Liver (tissue), 8 donors: ENCODE measurements at regions not wholly inside any gene's neighbourhood (a gene's known extent, or its start where the extent isn't known, plus 50 kb on each side); places are given as distances from the start of the nearest gene placed in this dataset.

Experiments used
- DNase-seq: peaks from one replicate; pipeline ENCODE4 v3.0.0-alpha.2; 2017; ENCODE audit warnings: low spot score
- H3K27ac ChIP-seq, 2 donors: one replicate each; pipeline ENCODE4 v1.7.0; 2013; ENCODE audit warnings: inconsistent platforms in 2 of 2, low read length in 2 of 2, control low read depth in 1 of 2, low read depth in 1 of 2, mild to moderate bottlenecking in 1 of 2
- H3K27me3 ChIP-seq, 4 donors: one replicate each; pipeline versions ENCODE4 v1.6.1 to v1.7.0; 2013; ENCODE audit warnings: low read length in 3 of 4, inconsistent platforms in 1 of 4, mild to moderate bottlenecking in 1 of 4, moderate library complexity in 1 of 4; ENCODE audit not compliant: control insufficient read depth in 4 of 4, insufficient read depth in 4 of 4
- H3K36me3 ChIP-seq, 4 donors: one replicate each; pipeline versions ENCODE4 v1.6.1 to v1.7.0; 2013; ENCODE audit warnings: low read length in 3 of 4, mild to moderate bottlenecking in 3 of 4, low read depth in 1 of 4, moderate library complexity in 1 of 4; ENCODE audit not compliant: control insufficient read depth in 4 of 4, insufficient read depth in 3 of 4
- H3K4me1 ChIP-seq, 4 donors: one replicate each; pipeline versions ENCODE4 v1.6.1 to v1.7.0; 2013; ENCODE audit warnings: low read length in 3 of 4, mild to moderate bottlenecking in 3 of 4, moderate library complexity in 1 of 4; ENCODE audit not compliant: control insufficient read depth in 4 of 4, insufficient read depth in 4 of 4
- H3K4me3 ChIP-seq, 3 donors: one replicate each; pipeline versions ENCODE4 v1.6.1 to v1.7.0; 2013; ENCODE audit warnings: low read length in 3 of 3, control low read depth in 1 of 3, low read depth in 1 of 3, mild to moderate bottlenecking in 1 of 3
- H3K9ac ChIP-seq, 2 donors: one replicate each; pipeline ENCODE4 v1.7.0; 2013; ENCODE audit warnings: low read length in 2 of 2, mild to moderate bottlenecking in 2 of 2, moderate library complexity in 2 of 2, control low read depth in 1 of 2, low read depth in 1 of 2
- H3K9me3 ChIP-seq, 4 donors: one replicate each; pipeline versions ENCODE4 v1.6.1 to v1.7.0; 2013; ENCODE audit warnings: low read length in 3 of 4; ENCODE audit not compliant: control insufficient read depth in 4 of 4
- EGR1 ChIP-seq, 2 donors: IDR thresholded peaks; 2 replicates each; pipeline ENCODE4 v1.6.1; 2016 to 2018; ENCODE audit warnings: antibody characterized with exemption in 2 of 2, low read depth in 2 of 2
- FOXA1 ChIP-seq: IDR thresholded peaks from 2 replicates; pipeline ENCODE4 v1.6.1; 2016; ENCODE audit warnings: antibody characterized with exemption
- FOXA2 ChIP-seq: IDR thresholded peaks from 2 replicates; pipeline ENCODE4 v1.6.1; 2016; ENCODE audit warnings: antibody characterized with exemption
- GABPA ChIP-seq, 2 donors: IDR thresholded peaks in 1 of 2; conservative IDR thresholded peaks in 1 of 2; 2 replicates each; pipeline ENCODE4 v1.6.1; 2016; ENCODE audit warnings: antibody characterized with exemption in 2 of 2, mild to moderate bottlenecking in 1 of 2, moderate library complexity in 1 of 2
- HNF4A ChIP-seq, 2 donors: conservative IDR thresholded peaks; 2 replicates each; pipeline ENCODE4 v1.6.1; 2016; ENCODE audit warnings: antibody characterized with exemption in 2 of 2, mild to moderate bottlenecking in 2 of 2
- HNF4G ChIP-seq: IDR thresholded peaks from 2 replicates; pipeline ENCODE4 v1.6.1; 2016; ENCODE audit warnings: antibody characterized with exemption
- JUND ChIP-seq, 2 donors: IDR thresholded peaks; 2 replicates each; pipeline ENCODE4 v1.6.1; 2016; ENCODE audit warnings: antibody characterized with exemption in 2 of 2
- NR2F2 ChIP-seq: IDR thresholded peaks from 2 replicates; pipeline ENCODE4 v1.6.1; 2016; ENCODE audit warnings: antibody characterized with exemption
- RAD21 ChIP-seq, 2 donors: IDR thresholded peaks; 2 replicates each; pipeline ENCODE4 v1.6.1; 2016; ENCODE audit warnings: antibody characterized with exemption in 2 of 2, mild to moderate bottlenecking in 2 of 2
- RXRA ChIP-seq, 2 donors: IDR thresholded peaks; 2 replicates each; pipeline ENCODE4 v1.6.1; 2017 to 2018; ENCODE audit warnings: antibody characterized with exemption in 2 of 2, mild to moderate bottlenecking in 1 of 2
- SP1 ChIP-seq: IDR thresholded peaks from 2 replicates; pipeline ENCODE4 v1.6.1; 2018; ENCODE audit warnings: antibody characterized with exemption, mild to moderate bottlenecking
- TAF1 ChIP-seq: conservative IDR thresholded peaks from 2 replicates; pipeline ENCODE4 v1.6.1; 2016; ENCODE audit warnings: antibody characterized with exemption, mild to moderate bottlenecking
- YY1 ChIP-seq: IDR thresholded peaks from 2 replicates; pipeline ENCODE4 v1.6.1; 2016; ENCODE audit warnings: antibody characterized with exemption, mild to moderate bottlenecking
- ZBTB33 ChIP-seq: IDR thresholded peaks from 2 replicates; pipeline ENCODE4 v1.6.1; 2016; ENCODE audit warnings: antibody characterized with exemption
- WGBS: extraction: QIAGEN DNeasy Blood & Tissue Kit; methylation state at CpG from one replicate; pipeline ENCODE4 v1.1.7; 2013; 5-methylcytosine and 5-hydroxymethylcytosine counted together
- TF ChIP-seq, protein P1 (sequence below): IDR thresholded peaks from 2 replicates; pipeline ENCODE4 v1.6.1; 2016; ENCODE audit warnings: antibody characterized with exemption
- TF ChIP-seq, protein P2 (sequence below): IDR thresholded peaks from 2 replicates; pipeline ENCODE4 v1.6.1; 2016; ENCODE audit warnings: antibody characterized with exemption, mild to moderate bottlenecking
- TF ChIP-seq, protein P3 (sequence below): IDR thresholded peaks from 2 replicates; pipeline ENCODE4 v1.6.1; 2016; ENCODE audit warnings: antibody characterized with exemption
- TF ChIP-seq, protein P4 (sequence below): fragments of 150-350 bp; IDR thresholded peaks from 2 replicates; pipeline ENCODE4 v1.5.1; 2017; ENCODE audit warnings: improper control_type of control experiment, low read depth, low read length; ENCODE audit not compliant: missing input control
- donor health status: healthy.
- donor health status: healthy.
- donor health status: healthy.
- donor health status: healthy.
- donor health status: healthy.

GRCh38 chr4:141843136-141843535 lies 206.8 kb downstream of the IL15 start:
- TF ChIP-seq SP1 (no peak), RXRA (IDR thresholded peaks at IDR 0.05) (no peak), TAF1 (no peak), GABPA (IDR thresholded peaks at IDR 0.05 in 1 of 2, conservative IDR thresholded peaks at IDR 0.05 in 1 of 2) (no peak), EGR1 (IDR thresholded peaks at IDR 0.05; ENCODE audit: low read depth in 2 of 2) (no peak)
- TF ChIP-seq, protein P1, sequence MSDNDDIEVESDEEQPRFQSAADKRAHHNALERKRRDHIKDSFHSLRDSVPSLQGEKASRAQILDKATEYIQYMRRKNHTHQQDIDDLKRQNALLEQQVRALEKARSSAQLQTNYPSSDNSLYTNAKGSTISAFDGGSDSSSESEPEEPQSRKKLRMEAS: no peak
- TF ChIP-seq, protein P2, sequence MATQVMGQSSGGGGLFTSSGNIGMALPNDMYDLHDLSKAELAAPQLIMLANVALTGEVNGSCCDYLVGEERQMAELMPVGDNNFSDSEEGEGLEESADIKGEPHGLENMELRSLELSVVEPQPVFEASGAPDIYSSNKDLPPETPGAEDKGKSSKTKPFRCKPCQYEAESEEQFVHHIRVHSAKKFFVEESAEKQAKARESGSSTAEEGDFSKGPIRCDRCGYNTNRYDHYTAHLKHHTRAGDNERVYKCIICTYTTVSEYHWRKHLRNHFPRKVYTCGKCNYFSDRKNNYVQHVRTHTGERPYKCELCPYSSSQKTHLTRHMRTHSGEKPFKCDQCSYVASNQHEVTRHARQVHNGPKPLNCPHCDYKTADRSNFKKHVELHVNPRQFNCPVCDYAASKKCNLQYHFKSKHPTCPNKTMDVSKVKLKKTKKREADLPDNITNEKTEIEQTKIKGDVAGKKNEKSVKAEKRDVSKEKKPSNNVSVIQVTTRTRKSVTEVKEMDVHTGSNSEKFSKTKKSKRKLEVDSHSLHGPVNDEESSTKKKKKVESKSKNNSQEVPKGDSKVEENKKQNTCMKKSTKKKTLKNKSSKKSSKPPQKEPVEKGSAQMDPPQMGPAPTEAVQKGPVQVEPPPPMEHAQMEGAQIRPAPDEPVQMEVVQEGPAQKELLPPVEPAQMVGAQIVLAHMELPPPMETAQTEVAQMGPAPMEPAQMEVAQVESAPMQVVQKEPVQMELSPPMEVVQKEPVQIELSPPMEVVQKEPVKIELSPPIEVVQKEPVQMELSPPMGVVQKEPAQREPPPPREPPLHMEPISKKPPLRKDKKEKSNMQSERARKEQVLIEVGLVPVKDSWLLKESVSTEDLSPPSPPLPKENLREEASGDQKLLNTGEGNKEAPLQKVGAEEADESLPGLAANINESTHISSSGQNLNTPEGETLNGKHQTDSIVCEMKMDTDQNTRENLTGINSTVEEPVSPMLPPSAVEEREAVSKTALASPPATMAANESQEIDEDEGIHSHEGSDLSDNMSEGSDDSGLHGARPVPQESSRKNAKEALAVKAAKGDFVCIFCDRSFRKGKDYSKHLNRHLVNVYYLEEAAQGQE: no peak
- Histone ChIP-seq H3K9ac (no peak overlapping the region), H3K36me3 (no peaks in the 10 kb centered on the region), H3K27ac (no peak overlapping the region), H3K27me3 (no peaks in the 10 kb centered on the region), H3K9me3 (no peaks in the 10 kb centered on the region), H3K4me3 (no peak overlapping the region), H3K4me1 (peaks cover 0 to 5% (median 0%) of the 10 kb centered on the region in 4 donors)
- DNase-seq: no peak
- 72% methylated on average over 2 of the region's 2 CpGs for WGBS

DNA sequence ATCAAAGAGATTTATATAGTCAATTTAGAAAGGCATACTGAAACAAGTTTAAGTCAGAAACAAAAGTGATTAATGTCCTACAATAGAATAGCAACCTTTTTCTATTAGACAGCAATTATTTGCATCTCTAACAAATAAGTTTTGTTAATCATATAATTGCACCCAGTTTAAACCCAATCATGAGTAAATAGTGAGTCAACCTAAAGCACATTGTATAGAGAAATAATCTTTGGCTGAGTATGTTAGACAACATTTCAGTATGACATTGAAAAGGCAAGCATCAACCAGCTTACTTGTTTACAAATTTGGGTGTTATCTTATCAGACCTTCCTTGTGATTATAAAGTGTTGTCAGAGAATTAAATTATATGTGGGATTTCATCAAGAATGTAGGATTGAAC lies 209.5 kb downstream of the IL15 start:
- Histone ChIP-seq H3K9me3 (no peaks in the 10 kb centered on the region), H3K4me3 (no peak overlapping the region), H3K36me3 (no peaks in the 10 kb centered on the region), H3K27ac (no peak overlapping the region), H3K4me1 (peaks cover 1 to 13% (median 8%) of the 10 kb centered on the region in 4 donors), H3K27me3 (no peaks in the 10 kb centered on the region), H3K9ac (no peak overlapping the region)
- DNase-seq: no peak
- no peak for TF ChIP-seq TAF1
- TF ChIP-seq NR2F2: no peak
- TF ChIP-seq, protein P3, sequence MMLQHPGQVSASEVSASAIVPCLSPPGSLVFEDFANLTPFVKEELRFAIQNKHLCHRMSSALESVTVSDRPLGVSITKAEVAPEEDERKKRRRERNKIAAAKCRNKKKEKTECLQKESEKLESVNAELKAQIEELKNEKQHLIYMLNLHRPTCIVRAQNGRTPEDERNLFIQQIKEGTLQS: no peak
- no peak for TF ChIP-seq SP1
- no peak for TF ChIP-seq RAD21 (IDR thresholded peaks at IDR 0.05)
- TF ChIP-seq HNF4A (conservative IDR thresholded peaks at IDR 0.05): no peak
- TF ChIP-seq FOXA2: no peak
- no peak for TF ChIP-seq GABPA (IDR thresholded peaks at IDR 0.05 in 1 of 2, conservative IDR thresholded peaks at IDR 0.05 in 1 of 2)
- no peak for TF ChIP-seq HNF4G
- no peak for TF ChIP-seq RXRA (IDR thresholded peaks at IDR 0.05)
- TF ChIP-seq, protein P1: no peak
- TF ChIP-seq JUND (IDR thresholded peaks at IDR 0.05): no peak
- TF ChIP-seq, protein P4, sequence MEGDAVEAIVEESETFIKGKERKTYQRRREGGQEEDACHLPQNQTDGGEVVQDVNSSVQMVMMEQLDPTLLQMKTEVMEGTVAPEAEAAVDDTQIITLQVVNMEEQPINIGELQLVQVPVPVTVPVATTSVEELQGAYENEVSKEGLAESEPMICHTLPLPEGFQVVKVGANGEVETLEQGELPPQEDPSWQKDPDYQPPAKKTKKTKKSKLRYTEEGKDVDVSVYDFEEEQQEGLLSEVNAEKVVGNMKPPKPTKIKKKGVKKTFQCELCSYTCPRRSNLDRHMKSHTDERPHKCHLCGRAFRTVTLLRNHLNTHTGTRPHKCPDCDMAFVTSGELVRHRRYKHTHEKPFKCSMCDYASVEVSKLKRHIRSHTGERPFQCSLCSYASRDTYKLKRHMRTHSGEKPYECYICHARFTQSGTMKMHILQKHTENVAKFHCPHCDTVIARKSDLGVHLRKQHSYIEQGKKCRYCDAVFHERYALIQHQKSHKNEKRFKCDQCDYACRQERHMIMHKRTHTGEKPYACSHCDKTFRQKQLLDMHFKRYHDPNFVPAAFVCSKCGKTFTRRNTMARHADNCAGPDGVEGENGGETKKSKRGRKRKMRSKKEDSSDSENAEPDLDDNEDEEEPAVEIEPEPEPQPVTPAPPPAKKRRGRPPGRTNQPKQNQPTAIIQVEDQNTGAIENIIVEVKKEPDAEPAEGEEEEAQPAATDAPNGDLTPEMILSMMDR: no peak
- no peak for TF ChIP-seq EGR1 (IDR thresholded peaks at IDR 0.05; ENCODE audit: low read depth in 2 of 2)
- no peak for TF ChIP-seq YY1
- no peak for TF ChIP-seq FOXA1
- TF ChIP-seq ZBTB33: no peak
- TF ChIP-seq, protein P2: no peak
